IMR-90 (cell line): ENCODE measurements at regions not wholly inside any gene's neighbourhood (a gene's known extent, or its start where the extent isn't known, plus 50 kb on each side); places are given as distances from the start of the nearest gene placed in this dataset.

Experiments
- ATAC-seq: fragments of 200-7000 bp; cut with Tn5 transposase; 2 replicates; pipeline ENCODE4 v1.9.1; 2020; ENCODE audit warnings: low read depth, mild to moderate bottlenecking, moderate library complexity
- BruUV-seq: library from RNA; stranded (reverse); fragments of 400-500 nt; replicated peaks from 2 replicates; lab custom pipeline; 2021; lab: Mats Ljungman, UMichigan
- CTCF ChIA-PET: fragments of 300-600 bp; formaldehyde crosslinking; extraction: SDS; loops from one replicate; lab custom pipeline; 2021; ENCODE audit warnings: antibody characterized with exemption; lab: Yijun Ruan, JAX
- POLR2A ChIA-PET: fragments of 300-600 bp; sonication (Branson Sonifier 250); formaldehyde crosslinking; loops from one replicate; lab custom pipeline; 2022; ENCODE audit warnings: antibody characterized with exemption; ENCODE audit not compliant: unreplicated experiment; lab: Charles Lee
- DNase-seq: peaks from one replicate; pipeline ENCODE4 v3.0.0; 2013
- H2AFZ ChIP-seq: replicated peaks from 2 replicates; pipeline ENCODE3; 2013; ENCODE audit warnings: low read length, mild to moderate bottlenecking; ENCODE audit not compliant: poor library complexity
- H2AK5ac ChIP-seq: 2 replicates; pipeline ENCODE4 v1.6.1; 2013; ENCODE audit warnings: low read depth, low read length, inconsistent platforms
- H2AK9ac ChIP-seq: replicated peaks from 2 replicates; pipeline ENCODE3; 2013; ENCODE audit warnings: mild to moderate bottlenecking, low read depth, low read length, moderate library complexity; ENCODE audit not compliant: poor library complexity
- H2BK120ac ChIP-seq: 2 replicates; pipeline ENCODE4 v1.6.1; 2013; ENCODE audit warnings: low read depth, low read length, inconsistent platforms
- H2BK15ac ChIP-seq: 3 replicates; pipeline ENCODE4 v1.6.1; 2013; ENCODE audit warnings: low read depth, low read length, inconsistent platforms
- H2BK20ac ChIP-seq: 2 replicates; pipeline ENCODE4 v1.6.1; 2013; ENCODE audit warnings: low read depth, mild to moderate bottlenecking, inconsistent platforms, low read length, moderate library complexity
- H2BK5ac ChIP-seq: 2 replicates; pipeline ENCODE4 v1.6.1; 2013; ENCODE audit warnings: mild to moderate bottlenecking, low read depth, low read length, inconsistent platforms; ENCODE audit not compliant: poor library complexity, severe bottlenecking
- H3K14ac ChIP-seq: replicated peaks from 2 replicates; pipeline ENCODE4 v1.6.1; 2013; ENCODE audit warnings: low read depth, low read length, inconsistent platforms
- H3K18ac ChIP-seq: 2 replicates; pipeline ENCODE4 v1.6.1; 2013; ENCODE audit warnings: low read depth, low read length, control low read depth
- H3K23ac ChIP-seq: 2 replicates; pipeline ENCODE4 v1.6.1; 2013; ENCODE audit warnings: low read depth, low read length, inconsistent platforms
- H3K27ac ChIP-seq: 2 replicates; pipeline ENCODE4 v1.5.1; 2013; ENCODE audit warnings: mild to moderate bottlenecking, control low read depth, low read length; ENCODE audit not compliant: insufficient read depth
- H3K27me3 ChIP-seq: 2 replicates; pipeline ENCODE4 v1.6.1; 2013; ENCODE audit warnings: low read length; ENCODE audit not compliant: control insufficient read depth, insufficient read depth
- H3K36me3 ChIP-seq: 2 replicates; pipeline ENCODE4 v1.6.1; 2013; ENCODE audit warnings: low read length, mixed read lengths; ENCODE audit not compliant: control insufficient read depth, insufficient read depth
- H3K4ac ChIP-seq: 2 replicates; pipeline ENCODE4 v1.6.1; 2013; ENCODE audit warnings: low read depth, low read length, inconsistent platforms
- H3K4me1 ChIP-seq: 2 replicates; pipeline ENCODE4 v1.6.1; 2013; ENCODE audit warnings: low read length, mixed read lengths; ENCODE audit not compliant: control insufficient read depth, insufficient read depth
- H3K4me2 ChIP-seq: 2 replicates; pipeline ENCODE4 v1.6.1; 2013; ENCODE audit warnings: low read depth, mild to moderate bottlenecking, control low read depth, low read length, moderate library complexity
- H3K4me3 ChIP-seq: 2 replicates; pipeline ENCODE4 v1.5.1; 2013; ENCODE audit warnings: low read depth, mild to moderate bottlenecking, control low read depth, low read length, moderate library complexity; ENCODE audit not compliant: insufficient read depth
- H3K56ac ChIP-seq: 2 replicates; pipeline ENCODE4 v1.6.1; 2013; ENCODE audit warnings: low read length, inconsistent platforms; ENCODE audit not compliant: insufficient read depth; ENCODE audit errors: extremely low read depth
- H3K79me1 ChIP-seq, 2 experiments: 2 replicates each; pipeline ENCODE4 v1.6.1; 2013; ENCODE audit warnings: low read length in 2 of 2, inconsistent platforms in 1 of 2, low read depth in 1 of 2
- H3K9ac ChIP-seq: 2 replicates; pipeline ENCODE4 v1.6.1; 2013; ENCODE audit warnings: low read depth, low read length, control low read depth
- H3K9me1 ChIP-seq: 2 replicates; pipeline ENCODE4 v1.6.1; 2013; ENCODE audit warnings: low read length, inconsistent platforms; ENCODE audit not compliant: insufficient read depth
- H3K9me3 ChIP-seq: 2 replicates; pipeline ENCODE4 v1.6.1; 2013; ENCODE audit warnings: low read length; ENCODE audit not compliant: control insufficient read depth, insufficient read depth
- H4K20me1 ChIP-seq: 2 replicates; pipeline ENCODE4 v1.6.1; 2013; ENCODE audit warnings: low read length, inconsistent platforms; ENCODE audit not compliant: insufficient read depth
- H4K5ac ChIP-seq: 2 replicates; pipeline ENCODE4 v1.6.1; 2013; ENCODE audit warnings: mild to moderate bottlenecking, low read depth, low read length, control low read depth
- H4K8ac ChIP-seq, 2 experiments: 2 replicates each; pipeline ENCODE4 v1.6.1; 2013; ENCODE audit warnings: low read depth in 2 of 2, low read length in 2 of 2, control low read depth in 1 of 2, inconsistent platforms in 1 of 2
- H4K91ac ChIP-seq: 2 replicates; pipeline ENCODE4 v1.6.1; 2013; ENCODE audit warnings: low read depth, low read length, inconsistent platforms; ENCODE audit not compliant: insufficient read depth
- BHLHE40 ChIP-seq: fragments of 150-350 bp; IDR thresholded peaks from 2 replicates; pipeline ENCODE4 v1.6.1; 2016; ENCODE audit warnings: mild to moderate bottlenecking, low read depth, low read length
- CEBPB ChIP-seq: IDR thresholded peaks from 2 replicates; pipeline ENCODE4 v1.6.1; 2012; ENCODE audit warnings: low read depth, low read length, improper control_type of control experiment
- CHD1 ChIP-seq: IDR thresholded peaks from 2 replicates; pipeline ENCODE4 v1.6.1; 2012; ENCODE audit warnings: low read depth, low read length, improper control_type of control experiment
- FOS ChIP-seq: fragments of 150-350 bp; IDR thresholded peaks from 2 replicates; pipeline ENCODE4 v1.6.1; 2016; ENCODE audit warnings: low read depth, low read length
- MAFK ChIP-seq: IDR thresholded peaks from 2 replicates; pipeline ENCODE4 v1.6.1; 2012; ENCODE audit warnings: low read depth, low read length, improper control_type of control experiment
- MAZ ChIP-seq: IDR thresholded peaks from 2 replicates; pipeline ENCODE4 v1.6.1; 2012; ENCODE audit warnings: low read depth, mild to moderate bottlenecking, low read length, improper control_type of control experiment, moderate library complexity, borderline replicate concordance
- MXI1 ChIP-seq: IDR thresholded peaks from 2 replicates; pipeline ENCODE4 v1.6.1; 2012; ENCODE audit warnings: low read depth, mild to moderate bottlenecking, low read length, moderate library complexity, borderline replicate concordance
- NFE2L2 ChIP-seq: fragments of 150-350 bp; IDR thresholded peaks from 2 replicates; pipeline ENCODE4 v1.6.1; 2016; ENCODE audit warnings: low read depth, mild to moderate bottlenecking, low read length
- POLR2A ChIP-seq: IDR thresholded peaks from 2 replicates; pipeline ENCODE4 v1.6.1; 2012; ENCODE audit warnings: mild to moderate bottlenecking, low read depth, low read length
- RAD21 ChIP-seq: IDR thresholded peaks from 2 replicates; pipeline ENCODE4 v1.6.1; 2012; ENCODE audit warnings: low read length, improper control_type of control experiment
- RCOR1 ChIP-seq: IDR thresholded peaks from 2 replicates; pipeline ENCODE4 v1.6.1; 2012; ENCODE audit warnings: mild to moderate bottlenecking, low read length, improper control_type of control experiment; ENCODE audit not compliant: insufficient replicate concordance
- RFX5 ChIP-seq: IDR thresholded peaks from 2 replicates; pipeline ENCODE4 v1.8.0; 2012; ENCODE audit warnings: low read depth, mild to moderate bottlenecking, low read length, moderate library complexity
- SMC3 ChIP-seq: fragments of 150-350 bp; IDR thresholded peaks from 2 replicates; pipeline ENCODE4 v1.6.1; 2016; ENCODE audit warnings: low read depth, mild to moderate bottlenecking, antibody characterized with exemption, low read length, moderate library complexity
- WGBS, 2 experiments: methylation state at CpG; one replicate each; pipeline versions ENCODE4 v1.1.5 to v1.1.7; 2013; ENCODE audit warnings: missing lambda C conversion rate in 2 of 2; ENCODE audit not compliant: insufficient read length in 1 of 2; ENCODE audit errors: extremely low coverage in 2 of 2; 5-methylcytosine and 5-hydroxymethylcytosine counted together
- dilution Hi-C: fragments of 300-500 bp; cut with HindIII; formaldehyde crosslinking; loops from one replicate; pipeline ENCODE4 v1.14.3; 2018; ENCODE audit warnings: low sequenced_read_pairs; ENCODE audit not compliant: unreplicated experiment
- in situ Hi-C: fragments of 300-500 bp; cut with MboI; formaldehyde crosslinking; loops from 3 replicates; pipeline ENCODE4 v1.14.3; 2019; ENCODE audit warnings: low sequenced_read_pairs, inconsistent platforms, mixed read lengths
- intact Hi-C: fragments of 100-400 bp; cut with micrococcal nuclease; formaldehyde crosslinking; loops from 2 replicates; pipeline ENCODE4 v1.10.0; 2022
- TF ChIP-seq, protein P1 (sequence below): fragments of 150-350 bp; IDR thresholded peaks from 2 replicates; pipeline ENCODE4 v1.6.1; 2017; ENCODE audit warnings: mild to moderate bottlenecking, antibody characterized with exemption, low read length, low read depth
- TF ChIP-seq, protein P2 (sequence below): fragments of 150-350 bp; IDR thresholded peaks from 2 replicates; pipeline ENCODE4 v1.6.1; 2016; ENCODE audit warnings: low read depth, mild to moderate bottlenecking, low read length, moderate library complexity, borderline replicate concordance
- TF ChIP-seq, protein P3 (sequence below): conservative IDR thresholded peaks from 2 replicates; pipeline ENCODE4 v1.5.1; 2012; ENCODE audit warnings: mild to moderate bottlenecking, low read depth, low read length, improper control_type of control experiment

DNA sequence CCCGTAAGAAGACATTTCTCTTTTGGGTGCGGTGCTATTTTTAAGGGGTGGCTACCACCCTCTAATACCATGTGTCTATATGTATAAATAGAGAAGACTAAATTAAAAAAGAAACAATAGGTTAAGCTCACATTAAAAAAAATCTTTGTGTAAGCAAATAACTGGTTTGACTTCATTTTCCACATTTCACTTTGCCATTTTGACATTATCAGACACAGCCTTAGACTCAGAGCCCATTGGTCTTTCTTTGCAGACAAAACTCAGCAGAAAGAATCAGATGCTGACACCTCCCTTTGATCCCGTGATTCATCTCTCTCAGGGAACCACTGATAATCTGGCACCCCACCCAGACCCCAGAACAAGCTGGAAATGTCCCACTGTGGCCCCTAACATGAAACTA lies 74.5 kb downstream of the EMX2 start:
- Histone ChIP-seq H4K5ac (no peak overlapping the region), H2AFZ (no peak overlapping the region), H3K4me1 (no peaks in the 10 kb centered on the region), H2BK20ac (no peak overlapping the region), H2BK120ac (no peak overlapping the region), H4K20me1 (no peaks in the 10 kb centered on the region), H3K4ac (no peak overlapping the region), H4K91ac (no peak overlapping the region), H3K27me3 (no peaks in the 10 kb centered on the region), H3K9me3 (peaks cover 20% of the 10 kb centered on the region; the same call in 1 of the 2 replicates), H3K56ac (no peak overlapping the region), H3K23ac (no peak overlapping the region), H3K27ac (no peak overlapping the region), H2BK5ac (no peak overlapping the region), H3K9me1 (no peaks in the 10 kb centered on the region), H2AK9ac (no peak overlapping the region), H3K18ac (no peak overlapping the region), H3K4me3 (no peak overlapping the region), H2AK5ac (no peak overlapping the region), H3K14ac (no peak overlapping the region), H2BK15ac (no peak overlapping the region), H4K8ac (no peak overlapping the region), H3K79me1 (no peaks in the 10 kb centered on the region), H3K4me2 (no peak overlapping the region), H3K9ac (no peak overlapping the region), H3K36me3 (no peaks in the 10 kb centered on the region)
- ATAC-seq = no peak
- intact Hi-C loops (no loop called here), dilution Hi-C loops (no loop called here), in situ Hi-C loops (no loop called here)
- WGBS, 2 experiments = 20% methylated on average over 1 of the region's 3 CpGs; no CpG with 5 or more reads in 1 of the 2 experiments
- no peak for DNase-seq
- ChIA-PET POLR2A (no interaction called here), CTCF (no interaction called here)
- TF ChIP-seq, protein P1, sequence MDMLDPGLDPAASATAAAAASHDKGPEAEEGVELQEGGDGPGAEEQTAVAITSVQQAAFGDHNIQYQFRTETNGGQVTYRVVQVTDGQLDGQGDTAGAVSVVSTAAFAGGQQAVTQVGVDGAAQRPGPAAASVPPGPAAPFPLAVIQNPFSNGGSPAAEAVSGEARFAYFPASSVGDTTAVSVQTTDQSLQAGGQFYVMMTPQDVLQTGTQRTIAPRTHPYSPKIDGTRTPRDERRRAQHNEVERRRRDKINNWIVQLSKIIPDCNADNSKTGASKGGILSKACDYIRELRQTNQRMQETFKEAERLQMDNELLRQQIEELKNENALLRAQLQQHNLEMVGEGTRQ = no peak
- TF ChIP-seq BHLHE40 (no peak), NFE2L2 (no peak), POLR2A (no peak), RFX5 (no peak), RCOR1 (no peak), SMC3 (no peak), CHD1 (no peak), CEBPB (no peak), RAD21 (no peak), MAFK (no peak), MAZ (no peak), MXI1 (no peak), FOS (no peak)
- TF ChIP-seq, protein P2, sequence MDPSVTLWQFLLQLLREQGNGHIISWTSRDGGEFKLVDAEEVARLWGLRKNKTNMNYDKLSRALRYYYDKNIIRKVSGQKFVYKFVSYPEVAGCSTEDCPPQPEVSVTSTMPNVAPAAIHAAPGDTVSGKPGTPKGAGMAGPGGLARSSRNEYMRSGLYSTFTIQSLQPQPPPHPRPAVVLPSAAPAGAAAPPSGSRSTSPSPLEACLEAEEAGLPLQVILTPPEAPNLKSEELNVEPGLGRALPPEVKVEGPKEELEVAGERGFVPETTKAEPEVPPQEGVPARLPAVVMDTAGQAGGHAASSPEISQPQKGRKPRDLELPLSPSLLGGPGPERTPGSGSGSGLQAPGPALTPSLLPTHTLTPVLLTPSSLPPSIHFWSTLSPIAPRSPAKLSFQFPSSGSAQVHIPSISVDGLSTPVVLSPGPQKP = no peak
- TF ChIP-seq, protein P3, sequence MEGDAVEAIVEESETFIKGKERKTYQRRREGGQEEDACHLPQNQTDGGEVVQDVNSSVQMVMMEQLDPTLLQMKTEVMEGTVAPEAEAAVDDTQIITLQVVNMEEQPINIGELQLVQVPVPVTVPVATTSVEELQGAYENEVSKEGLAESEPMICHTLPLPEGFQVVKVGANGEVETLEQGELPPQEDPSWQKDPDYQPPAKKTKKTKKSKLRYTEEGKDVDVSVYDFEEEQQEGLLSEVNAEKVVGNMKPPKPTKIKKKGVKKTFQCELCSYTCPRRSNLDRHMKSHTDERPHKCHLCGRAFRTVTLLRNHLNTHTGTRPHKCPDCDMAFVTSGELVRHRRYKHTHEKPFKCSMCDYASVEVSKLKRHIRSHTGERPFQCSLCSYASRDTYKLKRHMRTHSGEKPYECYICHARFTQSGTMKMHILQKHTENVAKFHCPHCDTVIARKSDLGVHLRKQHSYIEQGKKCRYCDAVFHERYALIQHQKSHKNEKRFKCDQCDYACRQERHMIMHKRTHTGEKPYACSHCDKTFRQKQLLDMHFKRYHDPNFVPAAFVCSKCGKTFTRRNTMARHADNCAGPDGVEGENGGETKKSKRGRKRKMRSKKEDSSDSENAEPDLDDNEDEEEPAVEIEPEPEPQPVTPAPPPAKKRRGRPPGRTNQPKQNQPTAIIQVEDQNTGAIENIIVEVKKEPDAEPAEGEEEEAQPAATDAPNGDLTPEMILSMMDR = no peak
- no TSS peak for BruUV-seq
